Hepatocyte (in vitro differentiated cells): ENCODE measurements at regions not wholly inside any gene's neighbourhood (a gene's known extent, or its start where the extent isn't known, plus 50 kb on each side); places are given as distances from the start of the nearest gene placed in this dataset.

ENCODE experiments used
- EZH2 ChIP-seq: fragments of 200-600 bp; sonication (generic); IDR thresholded peaks from 2 replicates; pipeline ENCODE4 v1.6.1; 2016; ENCODE audit warnings: antibody characterized with exemption, mild to moderate bottlenecking, borderline replicate concordance
- TF ChIP-seq, protein P1 (sequence below): fragments of 200-600 bp; sonication (generic); IDR thresholded peaks from 2 replicates; pipeline ENCODE4 v1.5.1; 2016; ENCODE audit warnings: antibody characterized with exemption, mild to moderate bottlenecking; ENCODE audit not compliant: poor library complexity

DNA sequence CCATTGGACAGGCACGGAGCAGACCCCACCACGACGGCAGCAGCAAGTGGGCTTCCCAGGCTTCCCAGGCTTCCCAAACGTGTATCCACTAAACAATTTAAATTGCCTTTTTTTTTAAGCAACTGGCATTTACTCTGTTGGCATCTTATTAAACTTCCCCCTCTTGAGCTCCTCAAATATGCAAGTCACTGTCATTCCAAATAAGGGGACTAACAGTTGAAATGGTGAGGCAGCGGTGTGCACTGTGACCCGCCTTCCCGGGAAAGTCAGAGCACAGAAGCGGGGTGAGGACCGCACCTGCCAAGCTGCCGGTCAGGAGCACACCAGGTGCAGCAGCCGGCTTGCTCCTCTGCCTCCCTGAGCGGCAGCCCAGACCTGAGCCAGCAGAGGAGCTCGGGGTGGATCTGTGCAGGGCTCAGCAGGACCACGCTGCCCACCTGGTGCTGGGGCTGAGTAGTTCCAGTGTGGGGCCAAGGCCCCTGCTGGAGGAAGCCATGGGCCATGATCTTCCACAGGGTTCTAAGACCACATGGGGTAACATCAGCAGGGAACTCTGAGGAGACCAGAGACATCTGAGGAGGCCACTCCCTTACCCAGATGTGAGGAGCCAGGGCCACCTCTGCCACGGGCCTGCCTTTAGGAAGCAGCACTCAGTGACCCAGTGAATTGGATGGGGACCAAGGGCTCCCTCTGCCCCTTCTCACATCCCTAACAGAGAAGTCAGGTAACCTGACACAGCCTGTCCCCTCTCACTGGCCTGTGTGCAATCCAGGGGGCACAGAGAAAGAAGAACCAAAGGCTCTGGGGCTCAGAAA, 245.4 kb downstream of the NPHP4 start:
- TF ChIP-seq, protein P1, sequence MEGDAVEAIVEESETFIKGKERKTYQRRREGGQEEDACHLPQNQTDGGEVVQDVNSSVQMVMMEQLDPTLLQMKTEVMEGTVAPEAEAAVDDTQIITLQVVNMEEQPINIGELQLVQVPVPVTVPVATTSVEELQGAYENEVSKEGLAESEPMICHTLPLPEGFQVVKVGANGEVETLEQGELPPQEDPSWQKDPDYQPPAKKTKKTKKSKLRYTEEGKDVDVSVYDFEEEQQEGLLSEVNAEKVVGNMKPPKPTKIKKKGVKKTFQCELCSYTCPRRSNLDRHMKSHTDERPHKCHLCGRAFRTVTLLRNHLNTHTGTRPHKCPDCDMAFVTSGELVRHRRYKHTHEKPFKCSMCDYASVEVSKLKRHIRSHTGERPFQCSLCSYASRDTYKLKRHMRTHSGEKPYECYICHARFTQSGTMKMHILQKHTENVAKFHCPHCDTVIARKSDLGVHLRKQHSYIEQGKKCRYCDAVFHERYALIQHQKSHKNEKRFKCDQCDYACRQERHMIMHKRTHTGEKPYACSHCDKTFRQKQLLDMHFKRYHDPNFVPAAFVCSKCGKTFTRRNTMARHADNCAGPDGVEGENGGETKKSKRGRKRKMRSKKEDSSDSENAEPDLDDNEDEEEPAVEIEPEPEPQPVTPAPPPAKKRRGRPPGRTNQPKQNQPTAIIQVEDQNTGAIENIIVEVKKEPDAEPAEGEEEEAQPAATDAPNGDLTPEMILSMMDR: no peak
- no peak for TF ChIP-seq EZH2
